ENCODE measurements at regions not wholly inside any gene's neighbourhood (a gene's known extent, or its start where the extent isn't known, plus 50 kb on each side); places are given as distances from the start of the nearest gene placed in this dataset.

DNA sequence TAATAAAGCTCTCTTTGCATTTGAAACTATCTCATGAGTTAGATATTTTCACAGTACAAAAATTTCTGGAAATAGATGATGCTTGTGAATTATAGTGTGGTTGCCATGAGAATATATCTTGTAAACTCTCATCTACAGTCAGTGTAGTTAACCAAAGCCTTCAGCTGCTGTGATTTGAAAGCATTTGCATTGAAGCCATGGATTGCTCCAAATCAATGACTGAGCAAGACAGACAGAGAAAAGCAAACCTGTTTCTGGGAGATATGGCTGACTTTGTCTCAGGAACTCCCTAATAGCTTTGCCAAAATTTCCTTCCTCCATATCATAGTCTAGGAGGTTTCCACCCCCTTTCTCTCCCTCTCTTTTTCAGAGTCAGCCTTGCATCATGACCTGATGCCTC, 955.3 kb downstream of the REEP3 start:
- intact Hi-C loops (cut with DNase I) = no loop called here
- H3K4me3 ChIP-seq = no peak overlapping the region
- no peaks in the 10 kb centered on the region for H3K4me1 ChIP-seq
- no peaks in the 10 kb centered on the region for H3K36me3 ChIP-seq
- H3K27me3 ChIP-seq = no peaks in the 10 kb centered on the region
- no peak for DNase-seq
- H3K27ac ChIP-seq = no peak overlapping the region
- TF ChIP-seq CTCF (IDR thresholded peaks at IDR 0.05) = no peak
- TF ChIP-seq POLR2A (IDR thresholded peaks at IDR 0.05) = no peak
- TF ChIP-seq POLR2AphosphoS5 (IDR thresholded peaks at IDR 0.05) = no peak
- no peak for TF ChIP-seq EP300 (IDR thresholded peaks at IDR 0.05)
- H3K9me3 ChIP-seq = no peaks in the 10 kb centered on the region

DNA sequence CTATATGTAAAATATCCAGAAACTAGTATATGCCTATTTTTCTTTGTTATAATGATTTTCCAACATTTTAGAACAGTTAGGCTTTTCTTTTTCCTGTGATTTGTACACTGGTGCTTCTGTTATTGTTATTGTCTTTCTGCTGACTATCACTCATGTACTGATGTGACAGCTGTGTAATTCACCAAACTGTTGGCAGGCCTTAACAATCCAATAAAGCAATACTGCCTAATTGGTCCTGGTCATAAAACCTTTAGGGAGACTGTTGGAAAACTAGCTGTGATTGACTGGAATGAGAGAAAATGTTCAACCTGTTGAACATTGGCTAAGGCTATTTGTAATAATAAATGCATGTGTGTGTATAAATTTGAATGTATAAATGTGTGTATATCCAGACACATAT, 956.6 kb downstream of the REEP3 start:
- H3K36me3 ChIP-seq = no peaks in the 10 kb centered on the region
- TF ChIP-seq CTCF (IDR thresholded peaks at IDR 0.05) (no peak), EP300 (IDR thresholded peaks at IDR 0.05) (no peak), POLR2A (IDR thresholded peaks at IDR 0.05) (no peak), POLR2AphosphoS5 (IDR thresholded peaks at IDR 0.05) (no peak)
- H3K27me3 ChIP-seq = no peaks in the 10 kb centered on the region
- no peak for DNase-seq
- no peak overlapping the region for H3K4me3 ChIP-seq
- no peaks in the 10 kb centered on the region for H3K4me1 ChIP-seq
- intact Hi-C loops (cut with DNase I) = no loop called here
- no peaks in the 10 kb centered on the region for H3K9me3 ChIP-seq
- H3K27ac ChIP-seq = no peak overlapping the region

GRCh38 chr10:64484811-64485330, 963.7 kb downstream of the REEP3 start:
- H3K27me3 ChIP-seq = no peaks in the 10 kb centered on the region
- no peak for DNase-seq
- no peak for TF ChIP-seq POLR2A (IDR thresholded peaks at IDR 0.05)
- no peak for TF ChIP-seq POLR2AphosphoS5 (IDR thresholded peaks at IDR 0.05)
- no peak for TF ChIP-seq CTCF (IDR thresholded peaks at IDR 0.05)
- TF ChIP-seq EP300 (IDR thresholded peaks at IDR 0.05) = no peak
- H3K36me3 ChIP-seq = no peaks in the 10 kb centered on the region
- no peaks in the 10 kb centered on the region for H3K4me1 ChIP-seq
- no peak overlapping the region for H3K27ac ChIP-seq
- peaks cover 0 to 3% (median 0%) of the 10 kb centered on the region in 4 donors for H3K9me3 ChIP-seq
- intact Hi-C loops (cut with DNase I) = no loop called here
- H3K4me3 ChIP-seq = no peak overlapping the region

GRCh38 chr10:64486149-64486548, 964.9 kb downstream of the REEP3 start:
- no peaks in the 10 kb centered on the region for H3K36me3 ChIP-seq
- H3K27me3 ChIP-seq = no peaks in the 10 kb centered on the region
- DNase-seq = no peak
- no peaks in the 10 kb centered on the region for H3K4me1 ChIP-seq
- TF ChIP-seq POLR2A (IDR thresholded peaks at IDR 0.05) (no peak), POLR2AphosphoS5 (IDR thresholded peaks at IDR 0.05) (no peak), EP300 (IDR thresholded peaks at IDR 0.05) (no peak), CTCF (IDR thresholded peaks at IDR 0.05) (no peak)
- H3K4me3 ChIP-seq = no peak overlapping the region
- WGBS, 2 donors = 45 to 74% methylated on average over 2 of the region's 2 CpGs
- peaks cover 0 to 3% (median 0%) of the 10 kb centered on the region in 4 donors for H3K9me3 ChIP-seq
- intact Hi-C loops (cut with DNase I) = no loop called here
- no peak overlapping the region for H3K27ac ChIP-seq

DNA sequence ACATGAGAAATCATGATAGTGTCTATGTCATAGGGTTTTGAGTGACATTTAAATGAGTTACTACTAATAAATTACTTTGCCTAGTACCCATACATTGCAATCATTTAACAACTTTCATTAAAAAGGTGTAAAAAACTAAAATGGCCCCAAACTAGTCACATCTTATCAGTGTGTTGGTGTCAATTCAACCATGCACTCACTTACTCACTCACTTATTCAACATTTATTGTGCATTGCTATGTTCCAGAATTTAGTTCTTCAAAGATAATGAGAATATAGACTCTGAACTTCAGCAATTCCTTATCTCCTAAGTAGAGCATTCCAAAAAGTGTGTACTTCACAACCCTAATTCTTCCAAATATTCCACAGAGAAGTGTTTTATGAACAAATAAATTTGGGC, 965.7 kb downstream of the REEP3 start:
- Histone ChIP-seq H3K27ac (no peak overlapping the region), H3K36me3 (no peaks in the 10 kb centered on the region), H3K27me3 (no peaks in the 10 kb centered on the region), H3K4me3 (no peak overlapping the region), H3K9me3 (peaks cover 0 to 3% (median 0%) of the 10 kb centered on the region in 4 donors), H3K4me1 (no peaks in the 10 kb centered on the region)
- DNase-seq = no peak
- intact Hi-C loops (cut with DNase I) = no loop called here
- TF ChIP-seq POLR2A (IDR thresholded peaks at IDR 0.05) (no peak), POLR2AphosphoS5 (IDR thresholded peaks at IDR 0.05) (no peak), EP300 (IDR thresholded peaks at IDR 0.05) (no peak), CTCF (IDR thresholded peaks at IDR 0.05) (no peak)
